ENCODE measurements at regions not wholly inside any gene's neighbourhood (a gene's known extent, or its start where the extent isn't known, plus 50 kb on each side); places are given as distances from the start of the nearest gene placed in this dataset.

DNA sequence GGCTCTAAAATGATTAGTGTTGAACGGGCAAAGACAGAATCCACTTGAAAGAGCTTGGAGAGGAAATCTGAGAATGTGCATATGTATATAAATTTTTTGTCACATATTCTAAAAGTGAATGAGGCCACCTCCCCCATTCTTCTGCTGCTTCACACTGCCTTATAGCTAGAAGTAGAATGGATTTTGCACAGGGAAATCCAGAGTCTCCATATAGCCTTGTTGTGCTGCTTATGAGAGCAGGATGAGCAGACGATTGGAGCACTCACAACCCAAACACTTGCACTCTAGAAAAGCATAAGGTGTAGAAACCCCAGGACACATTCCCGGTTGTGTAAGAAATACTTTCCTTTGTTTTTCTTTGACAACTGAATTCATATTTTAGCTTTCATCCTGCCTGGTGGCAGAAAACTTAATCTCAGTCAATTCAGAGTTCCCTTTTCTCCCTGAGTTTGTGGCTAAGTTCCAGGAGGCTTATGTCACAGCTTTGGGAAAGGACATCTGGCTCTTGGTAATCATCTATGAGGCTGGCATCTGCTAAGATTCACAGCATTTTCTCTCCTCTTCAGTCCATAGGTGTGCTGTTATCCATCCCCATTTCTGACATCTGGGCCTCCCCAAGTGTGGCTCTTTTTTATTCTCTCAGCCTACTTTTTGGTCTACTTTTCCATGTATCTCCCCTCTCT is 188.4 kb upstream of the PFN2 start:
- no peak for DNase-seq (ENCODE audit: low spot score)
- TF ChIP-seq, protein P1, sequence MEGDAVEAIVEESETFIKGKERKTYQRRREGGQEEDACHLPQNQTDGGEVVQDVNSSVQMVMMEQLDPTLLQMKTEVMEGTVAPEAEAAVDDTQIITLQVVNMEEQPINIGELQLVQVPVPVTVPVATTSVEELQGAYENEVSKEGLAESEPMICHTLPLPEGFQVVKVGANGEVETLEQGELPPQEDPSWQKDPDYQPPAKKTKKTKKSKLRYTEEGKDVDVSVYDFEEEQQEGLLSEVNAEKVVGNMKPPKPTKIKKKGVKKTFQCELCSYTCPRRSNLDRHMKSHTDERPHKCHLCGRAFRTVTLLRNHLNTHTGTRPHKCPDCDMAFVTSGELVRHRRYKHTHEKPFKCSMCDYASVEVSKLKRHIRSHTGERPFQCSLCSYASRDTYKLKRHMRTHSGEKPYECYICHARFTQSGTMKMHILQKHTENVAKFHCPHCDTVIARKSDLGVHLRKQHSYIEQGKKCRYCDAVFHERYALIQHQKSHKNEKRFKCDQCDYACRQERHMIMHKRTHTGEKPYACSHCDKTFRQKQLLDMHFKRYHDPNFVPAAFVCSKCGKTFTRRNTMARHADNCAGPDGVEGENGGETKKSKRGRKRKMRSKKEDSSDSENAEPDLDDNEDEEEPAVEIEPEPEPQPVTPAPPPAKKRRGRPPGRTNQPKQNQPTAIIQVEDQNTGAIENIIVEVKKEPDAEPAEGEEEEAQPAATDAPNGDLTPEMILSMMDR (IDR thresholded peaks at IDR 0.05; ENCODE audit: extremely low read depth, missing control alignments): no peak

DNA sequence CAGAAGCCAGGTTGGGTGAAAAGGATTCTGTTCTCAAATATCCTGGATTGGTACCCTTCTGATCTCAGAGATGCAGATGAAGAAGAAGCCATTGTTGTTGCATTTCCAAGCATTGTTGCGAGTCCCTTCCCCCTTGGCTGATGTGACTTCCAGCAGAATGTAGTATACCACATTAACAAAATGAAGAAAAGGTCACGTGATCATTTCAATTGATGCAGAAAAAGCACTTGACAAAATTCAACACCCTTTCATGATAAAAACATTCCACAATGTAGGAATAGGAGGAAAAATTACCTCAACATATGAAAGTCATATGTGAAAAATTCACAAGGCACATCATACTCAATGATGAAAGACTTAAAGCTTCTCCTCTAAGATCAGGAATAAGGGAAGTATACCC is 181.9 kb upstream of the PFN2 start:
- TF ChIP-seq, protein P1 (IDR thresholded peaks at IDR 0.05; ENCODE audit: extremely low read depth, missing control alignments): no peak
- DNase-seq (ENCODE audit: low spot score): no peak

DNA sequence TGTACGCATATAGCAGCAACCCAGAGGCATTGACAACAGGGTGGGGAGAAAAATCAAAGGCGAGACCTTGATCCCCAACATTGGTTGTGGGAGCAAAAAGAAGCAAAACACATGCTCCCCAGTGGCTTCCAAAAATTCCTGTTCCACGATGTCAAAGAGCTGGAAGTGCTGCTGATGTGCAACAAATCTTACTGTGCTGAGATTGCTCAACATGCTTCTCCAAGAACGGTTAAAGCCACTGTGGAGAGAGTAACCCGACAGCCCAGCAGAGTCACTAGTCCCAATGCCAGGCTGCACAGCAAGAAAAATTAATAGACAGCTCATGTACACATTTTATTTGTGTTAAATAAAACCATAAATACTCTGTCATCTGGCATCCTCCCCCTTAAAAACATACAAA is 179.9 kb upstream of the PFN2 start:
- TF ChIP-seq, protein P1 (IDR thresholded peaks at IDR 0.05; ENCODE audit: extremely low read depth, missing control alignments): no peak
- no peak for DNase-seq (ENCODE audit: low spot score)

DNA sequence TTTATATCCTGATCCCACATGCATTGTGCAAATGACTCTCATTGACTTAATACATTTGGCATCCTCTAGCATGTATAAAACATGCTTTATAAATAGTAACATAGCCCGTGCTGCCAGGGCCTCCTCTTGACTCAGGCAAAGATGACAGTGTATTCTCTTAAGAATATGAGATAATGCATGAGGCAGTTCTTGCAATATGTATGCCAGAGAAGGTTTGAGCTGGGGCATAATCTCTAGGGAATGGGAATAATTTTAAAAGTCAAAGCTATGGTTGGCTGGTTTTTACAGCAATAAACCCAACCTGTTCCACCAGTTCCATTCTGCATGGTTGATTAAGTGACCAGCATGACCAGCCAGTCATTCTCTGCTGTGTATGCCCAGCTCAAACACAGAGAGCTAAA is 179.0 kb upstream of the PFN2 start:
- TF ChIP-seq, protein P1 (IDR thresholded peaks at IDR 0.05; ENCODE audit: extremely low read depth, missing control alignments): no peak
- DNase-seq (ENCODE audit: low spot score): no peak

DNA sequence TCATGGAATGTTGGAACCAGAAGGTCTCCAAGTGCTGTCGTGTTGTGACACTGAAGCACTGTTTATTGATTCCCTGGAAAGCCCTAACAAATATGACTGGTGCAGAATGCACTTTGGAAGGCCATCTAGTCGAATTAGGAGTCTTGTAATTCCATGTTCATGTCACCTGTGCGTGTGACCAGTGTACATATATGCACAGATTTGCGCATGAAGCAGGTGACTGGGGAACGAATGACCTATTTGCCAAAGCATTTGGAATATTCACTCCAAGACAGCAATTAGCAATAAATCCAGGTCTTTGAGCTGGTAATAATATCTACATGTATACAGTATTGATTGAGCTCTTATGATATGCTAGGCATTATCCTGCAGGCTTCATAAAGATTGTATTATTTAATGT is 177.5 kb upstream of the PFN2 start:
- TF ChIP-seq, protein P1 (IDR thresholded peaks at IDR 0.05; ENCODE audit: extremely low read depth, missing control alignments): no peak
- DNase-seq (ENCODE audit: low spot score): no peak

DNA sequence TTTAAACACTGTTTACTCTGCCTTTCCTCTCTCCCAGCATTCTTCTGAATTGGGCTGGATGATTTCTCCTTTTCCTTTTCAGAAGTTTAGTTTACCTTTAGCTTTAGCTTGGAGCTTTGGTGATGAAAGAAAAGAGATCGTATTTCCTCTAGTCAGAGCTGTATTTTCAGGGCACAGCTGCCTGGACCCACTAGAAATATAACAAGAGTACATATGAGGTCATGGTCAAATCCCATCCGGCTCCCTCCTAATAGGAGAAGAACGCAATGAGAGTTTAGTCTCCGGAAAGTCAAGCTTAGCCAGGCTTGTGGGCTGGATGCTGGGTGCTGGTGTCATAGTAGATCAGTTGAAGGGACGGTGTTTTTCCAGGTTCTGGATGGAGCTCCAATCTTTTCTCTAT is 177.1 kb upstream of the PFN2 start:
- TF ChIP-seq, protein P1 (IDR thresholded peaks at IDR 0.05; ENCODE audit: extremely low read depth, missing control alignments): no peak
- DNase-seq (ENCODE audit: low spot score): no peak

DNA sequence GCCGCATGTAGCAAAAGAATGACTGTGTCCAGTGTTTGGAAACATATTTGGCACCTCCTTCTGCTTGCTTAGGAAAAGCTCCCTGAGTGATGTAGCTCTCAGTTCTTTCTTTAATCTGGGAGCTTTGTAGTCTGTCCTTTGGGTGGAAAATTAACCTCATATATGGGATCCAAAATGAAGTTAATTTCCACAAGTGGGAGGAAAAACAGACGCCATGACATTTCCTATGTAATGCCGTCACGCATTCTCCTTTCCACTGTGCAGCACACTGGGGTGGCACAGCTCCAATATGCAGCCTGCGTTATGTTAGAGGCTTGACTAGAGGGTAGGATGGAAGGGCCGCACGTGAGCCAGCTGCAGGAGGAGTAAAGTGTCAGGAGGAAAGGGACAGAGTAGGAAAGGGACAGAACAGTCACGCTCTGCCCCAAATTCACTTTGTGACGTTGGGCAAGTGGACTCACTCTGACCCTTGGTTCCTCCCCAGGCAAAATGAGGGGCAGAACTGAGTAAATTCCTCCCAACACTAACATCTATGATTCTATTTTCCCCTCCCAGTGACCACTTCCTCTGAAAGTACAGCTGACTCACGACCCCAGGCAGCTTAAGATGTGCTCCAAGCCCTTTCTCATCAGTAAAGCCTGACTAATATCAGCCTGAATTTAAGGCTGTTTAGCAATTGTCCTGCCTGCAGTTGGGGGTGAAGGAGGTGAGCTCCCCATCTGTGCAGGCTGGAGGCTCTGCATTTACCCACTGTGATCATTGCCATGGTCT is 176.5 kb upstream of the PFN2 start:
- TF ChIP-seq, protein P1 (IDR thresholded peaks at IDR 0.05; ENCODE audit: extremely low read depth, missing control alignments): no peak
- DNase-seq (ENCODE audit: low spot score): peak; percentile 8

Data from GM20000 (cell line).